ENCODE measurements at regions not wholly inside any gene's neighbourhood (a gene's known extent, or its start where the extent isn't known, plus 50 kb on each side); places are given as distances from the start of the nearest gene placed in this dataset.

DNA sequence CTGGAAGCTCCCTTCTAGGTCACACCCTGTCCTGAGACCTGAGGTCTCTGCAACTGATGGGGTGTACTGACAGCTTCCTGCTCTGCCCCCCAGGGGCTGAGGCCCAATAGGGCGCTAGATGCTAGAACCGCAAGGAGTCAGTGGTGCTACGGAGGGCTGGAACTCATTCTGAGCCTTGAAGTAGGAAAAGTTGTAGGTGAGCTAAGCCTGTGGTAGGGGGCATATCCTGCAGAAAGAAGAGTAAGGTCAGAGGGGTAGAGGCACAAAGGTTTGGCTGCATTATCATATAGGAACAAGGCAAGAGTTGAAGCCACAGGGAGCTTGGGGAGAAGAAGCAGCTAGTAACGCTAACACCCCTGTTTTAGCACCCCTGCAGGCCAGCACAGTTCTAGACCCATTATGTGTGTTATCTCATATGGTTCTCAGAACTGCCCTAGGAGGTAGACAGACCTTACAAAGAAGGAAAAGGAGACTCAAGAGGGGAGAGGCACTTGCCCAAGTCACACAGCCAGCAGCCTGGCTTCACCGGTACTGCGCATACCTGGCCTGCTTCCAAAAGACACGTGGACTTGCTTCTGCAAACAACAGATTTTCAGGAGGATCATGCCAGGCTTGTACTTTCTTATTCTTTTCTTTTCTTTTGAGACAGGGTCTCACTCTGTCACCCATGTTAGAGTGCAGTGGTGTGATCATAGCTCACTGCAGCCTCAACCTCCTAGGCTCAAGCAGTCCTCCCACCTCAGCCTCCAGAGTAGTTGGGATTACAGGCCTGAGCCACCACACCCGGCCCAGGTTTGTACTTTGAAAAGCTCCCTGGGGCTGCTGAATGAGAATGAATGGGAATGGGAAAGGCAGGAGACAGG, 156.1 kb downstream of the MRPL14 start:
- TF ChIP-seq, protein P1, sequence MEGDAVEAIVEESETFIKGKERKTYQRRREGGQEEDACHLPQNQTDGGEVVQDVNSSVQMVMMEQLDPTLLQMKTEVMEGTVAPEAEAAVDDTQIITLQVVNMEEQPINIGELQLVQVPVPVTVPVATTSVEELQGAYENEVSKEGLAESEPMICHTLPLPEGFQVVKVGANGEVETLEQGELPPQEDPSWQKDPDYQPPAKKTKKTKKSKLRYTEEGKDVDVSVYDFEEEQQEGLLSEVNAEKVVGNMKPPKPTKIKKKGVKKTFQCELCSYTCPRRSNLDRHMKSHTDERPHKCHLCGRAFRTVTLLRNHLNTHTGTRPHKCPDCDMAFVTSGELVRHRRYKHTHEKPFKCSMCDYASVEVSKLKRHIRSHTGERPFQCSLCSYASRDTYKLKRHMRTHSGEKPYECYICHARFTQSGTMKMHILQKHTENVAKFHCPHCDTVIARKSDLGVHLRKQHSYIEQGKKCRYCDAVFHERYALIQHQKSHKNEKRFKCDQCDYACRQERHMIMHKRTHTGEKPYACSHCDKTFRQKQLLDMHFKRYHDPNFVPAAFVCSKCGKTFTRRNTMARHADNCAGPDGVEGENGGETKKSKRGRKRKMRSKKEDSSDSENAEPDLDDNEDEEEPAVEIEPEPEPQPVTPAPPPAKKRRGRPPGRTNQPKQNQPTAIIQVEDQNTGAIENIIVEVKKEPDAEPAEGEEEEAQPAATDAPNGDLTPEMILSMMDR (IDR thresholded peaks at IDR 0.05; ENCODE audit: low read depth, low read length): no peak
- no peak for TF ChIP-seq POLR2A (IDR thresholded peaks at IDR 0.05; ENCODE audit: extremely low read depth, insufficient read length)
- TF ChIP-seq, protein P2, sequence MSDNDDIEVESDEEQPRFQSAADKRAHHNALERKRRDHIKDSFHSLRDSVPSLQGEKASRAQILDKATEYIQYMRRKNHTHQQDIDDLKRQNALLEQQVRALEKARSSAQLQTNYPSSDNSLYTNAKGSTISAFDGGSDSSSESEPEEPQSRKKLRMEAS (IDR thresholded peaks at IDR 0.05; ENCODE audit: low read depth, low read length): no peak

Data from NB4 (cell line).